ENCODE measurements at regions not wholly inside any gene's neighbourhood (a gene's known extent, or its start where the extent isn't known, plus 50 kb on each side); places are given as distances from the start of the nearest gene placed in this dataset.
A peak's percentile ranks its signal among the peaks of the same experiment; 100 is the strongest.

- TF ChIP-seq CTCF (IDR thresholded peaks at IDR 0.05) = no peak
- H3K4me3 ChIP-seq = no peak overlapping the region
- no peaks in the 10 kb centered on the region for H3K27me3 ChIP-seq
- intact Hi-C loops (cut with DNase I) = no loop called here
- no peaks in the 10 kb centered on the region for H3K9me3 ChIP-seq
- DNase-seq (ENCODE audit: low spot score in 2 of 2) = no peak
- H3K27ac ChIP-seq = no peak overlapping the region
- no peaks in the 10 kb centered on the region for H3K36me3 ChIP-seq
- H3K4me1 ChIP-seq = no peaks in the 10 kb centered on the region
Measured at GRCh38 chr1:87940421-87940820, 611.7 kb downstream of the LMO4 start.

GRCh38 chr1:87941337-87941946, 612.8 kb downstream of the LMO4 start:
- intact Hi-C loops (cut with DNase I) = no loop called here
- no peaks in the 10 kb centered on the region for H3K9me3 ChIP-seq
- no peak for DNase-seq (ENCODE audit: low spot score in 2 of 2)
- H3K36me3 ChIP-seq = no peaks in the 10 kb centered on the region
- peak overlapping the region in 1 of 2 donors; percentile 65 for H3K27ac ChIP-seq
- no peak for TF ChIP-seq CTCF (IDR thresholded peaks at IDR 0.05)
- H3K4me3 ChIP-seq = no peak overlapping the region
- no peaks in the 10 kb centered on the region for H3K27me3 ChIP-seq
- no peaks in the 10 kb centered on the region for H3K4me1 ChIP-seq

GRCh38 chr1:87942165-87942564, 613.5 kb downstream of the LMO4 start:
- no peak for TF ChIP-seq CTCF (IDR thresholded peaks at IDR 0.05)
- Histone ChIP-seq H3K4me3 (no peak overlapping the region), H3K36me3 (no peaks in the 10 kb centered on the region), H3K9me3 (no peaks in the 10 kb centered on the region), H3K4me1 (no peaks in the 10 kb centered on the region), H3K27ac (peak overlapping the region in 1 of 2 donors; percentile 65), H3K27me3 (no peaks in the 10 kb centered on the region)
- intact Hi-C loops (cut with DNase I) = no loop called here
- DNase-seq (ENCODE audit: low spot score in 2 of 2) = peak; percentile 25 to 67

- intact Hi-C loops (cut with DNase I) = loop anchor here (10.0 kb wide), 3 partner anchors 305 to 1555 kb away; partner anchors contain the start of gene ODF2L
Measured at GRCh38 chr1:87949711-87950110, 621.0 kb downstream of the LMO4 start.

GRCh38 chr1:87950369-87950768, 621.7 kb downstream of the LMO4 start:
- Histone ChIP-seq H3K4me3 (no peak overlapping the region), H3K27me3 (no peaks in the 10 kb centered on the region), H3K27ac (no peak overlapping the region), H3K4me1 (peaks cover 0 to 7% of the 10 kb centered on the region in 2 donors), H3K9me3 (no peaks in the 10 kb centered on the region), H3K36me3 (no peaks in the 10 kb centered on the region)
- TF ChIP-seq CTCF (IDR thresholded peaks at IDR 0.05) = no peak
- DNase-seq (ENCODE audit: low spot score in 2 of 2) = no peak
- intact Hi-C loops (cut with DNase I) = loop anchor here (10.0 kb wide), 3 partner anchors 306 to 1556 kb away; partner anchors contain the start of gene ODF2L

More at GRCh38 chr1:87949711-87950110, 621.0 kb downstream of the LMO4 start:
- Histone ChIP-seq H3K27me3 (no peaks in the 10 kb centered on the region), H3K4me1 (peaks cover 0 to 7% of the 10 kb centered on the region in 2 donors), H3K9me3 (no peaks in the 10 kb centered on the region), H3K27ac (no peak overlapping the region), H3K4me3 (no peak overlapping the region), H3K36me3 (no peaks in the 10 kb centered on the region)
- DNase-seq (ENCODE audit: low spot score in 2 of 2) = no peak
- no peak for TF ChIP-seq CTCF (IDR thresholded peaks at IDR 0.05)

All from ascending aorta (tissue), 2 donors.